HEK293T (cell line): ENCODE measurements at regions not wholly inside any gene's neighbourhood (a gene's known extent, or its start where the extent isn't known, plus 50 kb on each side); places are given as distances from the start of the nearest gene placed in this dataset.

ENCODE experiments used
- FOXA1 ChIP-seq: fragments of 450-650 bp; IDR thresholded peaks from 2 replicates; pipeline ENCODE4 v1.6.1; 2016; ENCODE audit warnings: mild to moderate bottlenecking
- TARDBP ChIP-seq: fragments of 450-650 bp; IDR thresholded peaks from 2 replicates; pipeline ENCODE4 v1.6.1; 2016
- ZNF384 ChIP-seq: fragments of 450-650 bp; IDR thresholded peaks from 2 replicates; pipeline ENCODE4 v1.6.1; 2016

DNA sequence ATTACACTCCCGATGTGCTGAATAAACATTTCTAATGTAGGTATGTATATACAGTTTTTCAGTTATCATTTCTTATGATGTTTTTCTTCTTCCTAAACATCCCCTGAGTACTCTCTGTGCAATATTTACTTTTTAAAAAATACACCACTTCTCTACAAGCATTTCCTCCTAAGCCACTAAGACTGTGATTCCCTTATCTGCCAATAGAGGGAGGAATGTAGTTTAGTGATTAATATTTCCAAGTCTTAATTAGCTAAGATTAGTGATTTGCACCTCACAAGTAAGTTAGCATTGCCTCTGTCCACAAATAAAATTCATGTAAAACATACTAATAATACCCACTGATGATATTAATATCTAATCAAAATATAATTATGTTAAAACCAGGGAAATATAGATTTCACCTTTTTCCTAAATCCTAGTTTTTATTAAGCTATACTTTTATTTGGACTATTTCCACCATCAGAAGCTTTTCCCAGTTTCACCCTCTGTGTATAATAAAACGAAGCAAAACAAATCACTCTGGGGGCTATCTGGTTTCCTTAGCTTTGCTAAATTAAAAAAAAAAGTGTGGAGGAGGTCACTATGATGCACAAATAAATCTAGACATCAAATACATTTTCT, 909.1 kb downstream of the FAT4 start:
- TF ChIP-seq TARDBP (no peak), ZNF384 (no peak), FOXA1 (no peak)
